Nucleus accumbens (tissue), 56 donors: ENCODE measurements at regions not wholly inside any gene's neighbourhood (a gene's known extent, or its start where the extent isn't known, plus 50 kb on each side); places are given as distances from the start of the nearest gene placed in this dataset.
"Not testable (repeated sequence)": the region's sequence is repeated elsewhere in the genome, so short reads cannot be mapped to it uniquely, and the experiment has no call there.

Experiments used
- DNase-seq, 56 donors: peaks; one replicate each; lab custom pipeline; 2025; lab: John Stamatoyannopoulos, UW

- no peak for DNase-seq
Observed at GRCh38 chr6:137610702-137611101, 116.5 kb upstream of the OLIG3 start.

GRCh38 chr6:137623293-137623692 is 129.1 kb upstream of the OLIG3 start:
- DNase-seq = no peak

DNA sequence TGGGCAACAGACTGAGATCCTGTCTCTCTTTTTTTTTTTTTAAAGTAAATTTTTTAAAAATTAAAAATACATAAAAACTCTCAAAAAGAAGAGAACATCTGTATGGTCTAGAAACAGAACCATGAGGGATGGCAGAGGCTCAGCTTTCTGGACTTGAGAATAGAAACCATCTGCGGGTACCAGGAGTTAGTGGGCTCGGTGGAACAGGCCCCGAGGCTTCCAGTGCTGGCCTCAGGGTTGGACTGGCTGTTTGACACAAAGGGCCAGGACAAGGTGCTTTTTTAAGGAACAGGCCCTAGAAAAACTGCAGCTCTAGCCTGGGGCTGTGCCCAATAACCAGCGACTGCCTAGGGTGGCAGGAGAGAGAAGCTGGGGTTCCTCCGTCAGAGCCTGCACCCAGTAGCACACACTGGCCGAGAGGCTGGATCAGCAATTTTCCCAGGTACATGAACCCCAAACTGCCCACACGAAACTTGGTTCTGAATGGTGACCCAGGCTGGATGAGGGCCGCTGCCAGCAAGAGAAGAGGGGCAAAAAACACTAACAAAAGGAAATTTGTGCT is 131.0 kb upstream of the OLIG3 start:
- no peak for DNase-seq

DNA sequence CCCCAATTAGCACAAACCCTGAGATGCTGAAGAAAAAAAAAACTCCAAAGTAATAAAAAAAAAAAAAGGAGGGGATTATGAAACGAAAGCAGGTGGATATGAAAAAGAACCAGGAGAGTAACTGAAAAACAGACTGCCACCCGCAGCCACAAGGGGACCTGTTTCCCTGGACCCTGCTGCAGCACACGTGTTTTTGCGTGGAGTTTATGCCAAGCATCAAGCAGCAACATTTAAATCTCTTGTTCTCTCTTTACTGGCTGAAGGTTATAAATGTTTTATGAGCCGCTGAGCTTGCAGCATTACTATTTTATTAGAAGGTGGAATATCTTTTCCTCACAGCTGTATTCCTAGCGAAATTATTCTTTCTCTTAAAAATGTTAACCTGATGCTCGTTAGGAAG is 131.6 kb upstream of the OLIG3 start:
- no peak for DNase-seq

DNA sequence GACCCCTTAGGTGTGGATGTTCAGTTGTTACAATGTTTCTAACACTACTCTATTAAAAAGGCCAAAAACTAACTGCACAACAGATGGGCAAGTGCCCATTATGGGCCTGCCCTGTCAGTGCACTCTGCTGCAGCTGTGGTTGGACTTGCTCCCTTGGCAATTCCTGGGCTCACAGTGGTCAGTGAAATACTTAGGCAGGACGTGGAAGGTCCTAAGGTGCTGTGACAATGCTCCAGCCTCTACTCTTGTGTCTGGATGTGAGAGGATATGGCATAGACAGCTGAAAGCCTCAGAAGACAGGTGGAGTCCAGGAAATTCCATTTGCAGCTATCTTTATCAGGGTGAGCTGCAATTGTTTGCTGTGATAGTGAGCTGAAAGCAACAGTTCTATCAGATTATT is 136.5 kb upstream of the OLIG3 start:
- no peak for DNase-seq

DNA sequence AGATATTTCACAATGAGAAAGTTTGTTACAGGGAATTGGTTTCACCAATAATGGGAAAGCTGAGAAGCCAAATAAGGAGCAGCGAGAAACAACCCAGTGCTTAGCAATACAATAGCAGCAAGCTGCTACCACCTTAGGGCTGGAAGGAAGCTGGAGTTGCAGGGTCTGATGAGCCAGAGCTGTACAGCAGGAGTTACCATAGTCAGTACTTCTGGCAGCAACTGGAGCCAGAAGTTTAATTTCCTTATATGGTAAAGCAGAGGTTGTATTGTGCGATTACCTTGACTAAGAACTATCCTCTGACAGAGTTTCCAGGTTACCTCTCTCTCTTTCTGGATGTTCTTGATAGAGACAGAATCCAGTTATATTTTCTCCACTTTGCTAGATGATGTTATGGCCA is 137.1 kb upstream of the OLIG3 start:
- no peak for DNase-seq

- not testable (repeated sequence) for DNase-seq
Observed at GRCh38 chr6:137634177-137634576, 140.0 kb upstream of the OLIG3 start.

DNA sequence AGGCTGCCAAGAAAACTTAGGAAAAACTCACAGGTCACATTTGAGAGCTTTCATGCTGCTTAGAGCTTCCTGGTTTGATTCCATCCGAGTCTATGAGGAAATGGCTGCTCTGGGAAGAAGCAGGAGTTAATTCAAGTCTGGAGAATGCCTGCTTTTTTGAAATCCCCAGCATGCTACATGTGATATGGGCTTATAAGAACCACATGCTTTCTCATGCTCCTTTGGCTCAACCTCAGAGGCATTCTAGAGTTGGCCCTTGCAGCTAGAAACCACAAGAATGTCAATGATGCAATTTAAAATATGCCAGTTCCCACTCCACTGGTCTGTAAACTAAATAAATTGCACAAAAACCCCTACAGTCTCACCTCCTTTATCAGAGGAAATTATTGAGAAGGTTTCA is 142.9 kb upstream of the OLIG3 start:
- DNase-seq = no peak

- no peak for DNase-seq
Observed at GRCh38 chr6:137638926-137639706, 144.9 kb upstream of the OLIG3 start.

- DNase-seq = peak in 21 of 56 donors; percentile 1 to 44 (median 5)
Observed at GRCh38 chr6:137640086-137640485, 145.9 kb upstream of the OLIG3 start.

DNA sequence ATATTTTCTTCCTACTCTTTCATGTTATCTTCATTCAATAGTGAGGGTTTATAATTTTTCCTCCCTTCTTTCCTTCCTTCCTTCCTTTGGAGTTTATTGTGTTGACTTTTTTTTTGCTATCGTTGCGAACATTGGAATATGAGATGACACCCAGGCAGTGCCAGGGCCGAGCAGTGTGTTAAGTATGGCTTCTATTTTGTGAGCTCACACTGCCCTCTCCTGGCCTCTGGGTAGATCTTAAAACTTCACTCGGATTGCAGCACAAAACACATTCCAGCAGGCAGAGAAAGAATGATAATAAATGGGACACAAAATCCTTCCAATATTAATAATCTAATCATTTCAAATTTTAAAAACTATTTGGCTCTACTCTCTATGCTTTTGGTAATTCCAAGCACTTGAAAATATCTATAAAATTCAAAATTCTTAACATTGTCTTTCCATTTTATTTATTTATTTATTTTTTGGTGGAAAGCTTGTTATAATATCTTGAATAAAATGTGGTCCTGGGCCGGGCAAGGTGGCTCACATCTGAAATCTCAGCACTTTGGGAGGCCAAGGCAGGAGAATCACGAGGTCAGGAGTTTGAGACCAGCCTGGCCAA is 147.4 kb upstream of the OLIG3 start:
- peak in 48 of 56 donors; percentile 2 to 90 (median 50) for DNase-seq

- not testable (repeated sequence) for DNase-seq
Observed at GRCh38 chr6:137643210-137643609, 149.0 kb upstream of the OLIG3 start.

DNA sequence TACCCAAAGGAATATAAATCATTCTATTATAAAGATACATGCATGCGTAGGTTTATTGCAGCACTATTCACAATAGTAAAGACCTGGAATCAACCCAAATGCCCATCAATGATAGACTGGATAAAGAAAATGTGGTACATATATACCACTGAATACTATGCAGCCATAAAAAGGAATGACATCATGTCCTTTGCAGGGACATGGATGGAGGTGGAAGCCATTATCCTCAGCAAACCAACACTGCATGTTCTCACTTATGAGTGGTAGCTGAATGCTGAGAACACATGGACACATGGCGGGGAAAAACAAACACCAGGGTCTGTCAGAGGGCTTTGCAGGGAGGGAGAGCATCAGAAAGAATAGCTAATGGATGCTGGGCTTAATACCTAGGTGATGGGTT is 149.4 kb upstream of the OLIG3 start:
- DNase-seq = not testable (repeated sequence)

DNA sequence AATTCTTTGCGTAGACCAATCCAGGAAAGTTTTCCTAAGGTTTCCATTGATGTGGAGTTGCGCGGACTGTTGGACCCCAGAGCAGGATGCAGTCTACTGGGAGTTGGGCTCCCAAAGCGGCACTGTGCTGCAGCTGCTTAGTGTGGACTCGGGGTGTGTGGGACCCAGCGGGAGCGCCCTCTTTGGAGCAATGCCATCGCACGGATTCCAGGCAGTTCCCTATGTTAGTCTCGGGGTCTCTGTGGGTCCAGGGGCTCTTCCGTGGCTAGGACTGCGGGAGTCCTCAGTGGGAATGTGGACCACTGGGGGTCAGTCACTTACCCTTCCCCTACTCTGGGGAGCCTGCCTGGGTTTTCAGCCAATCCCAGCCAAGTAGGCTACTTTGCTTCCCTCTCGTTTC is 151.7 kb upstream of the OLIG3 start:
- DNase-seq = no peak

DNA sequence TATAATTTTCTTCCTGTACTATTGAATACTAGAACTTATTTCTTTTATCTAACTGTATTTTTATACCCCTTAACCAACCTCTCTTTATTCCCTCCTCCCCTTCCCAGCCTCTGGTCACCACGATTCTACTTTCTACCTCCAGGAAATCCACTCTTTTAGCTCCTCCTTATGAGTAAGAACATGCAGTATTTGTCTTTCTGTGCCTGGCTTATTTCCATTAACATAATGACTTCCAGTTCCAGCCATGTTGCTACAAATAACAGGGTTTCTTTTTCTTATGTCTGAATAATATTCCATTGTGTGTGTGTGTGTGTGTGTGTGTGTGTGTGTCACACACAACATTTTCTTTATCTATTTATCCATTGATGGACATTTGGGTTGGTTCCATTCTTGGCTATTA is 152.3 kb upstream of the OLIG3 start:
- no peak for DNase-seq

GRCh38 chr6:137647762-137648447 is 153.7 kb upstream of the OLIG3 start:
- no peak for DNase-seq

GRCh38 chr6:137650720-137651119 is 156.5 kb upstream of the OLIG3 start:
- DNase-seq = no peak

DNA sequence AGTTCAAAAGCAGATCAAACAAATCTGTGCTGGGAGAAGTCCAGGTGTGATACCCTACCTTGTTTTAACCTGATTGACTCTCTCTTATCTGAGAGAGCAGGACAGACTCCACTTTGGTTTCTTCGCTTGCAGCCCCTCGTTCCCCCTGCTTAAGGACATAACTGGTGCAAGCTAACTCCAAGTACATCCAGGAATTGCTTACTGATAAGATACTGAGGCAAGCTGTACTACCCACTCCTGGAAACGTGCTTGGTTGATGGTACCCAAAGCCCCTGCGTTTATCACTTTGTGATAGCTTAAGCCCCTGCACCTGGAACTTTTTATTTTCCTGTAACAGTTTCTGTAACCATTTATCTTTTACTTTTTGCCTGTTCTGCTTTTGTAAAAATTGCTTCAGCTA is 157.0 kb upstream of the OLIG3 start:
- DNase-seq = no peak

DNA sequence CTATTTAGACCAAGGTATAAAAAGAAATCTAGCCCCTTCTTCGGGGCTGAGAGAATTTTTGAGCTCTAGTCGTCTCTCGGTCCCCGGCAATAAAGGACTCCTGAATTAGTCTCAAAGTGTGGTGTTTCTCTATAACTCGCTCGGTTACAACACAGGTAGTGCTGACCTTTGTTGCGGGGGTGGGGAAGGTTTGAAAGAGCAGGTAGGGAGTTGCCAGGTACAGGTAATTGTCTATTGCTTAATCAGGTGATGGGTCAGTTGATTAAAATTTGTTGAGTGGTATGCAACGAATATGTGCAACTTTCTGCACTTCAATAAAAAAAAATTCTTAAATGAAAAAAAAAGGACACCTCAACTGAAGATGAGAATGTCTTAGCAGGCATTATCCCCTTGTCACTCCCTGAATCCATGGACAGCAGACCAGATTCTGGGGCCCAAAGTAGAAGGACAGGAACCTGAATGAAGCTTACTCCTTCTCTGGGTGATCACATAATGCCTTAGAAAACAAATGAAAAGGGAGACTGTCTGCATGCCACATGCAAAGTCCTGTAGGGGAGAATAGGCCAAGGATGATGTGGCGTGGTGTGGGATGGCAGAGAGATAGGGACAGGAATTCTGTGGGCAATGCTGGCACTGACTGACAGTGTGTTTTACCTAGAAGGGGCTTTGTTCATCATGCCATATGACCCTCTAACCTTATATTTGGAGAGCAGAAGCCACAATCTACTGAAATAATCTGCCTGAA is 157.6 kb upstream of the OLIG3 start:
- no peak for DNase-seq

DNA sequence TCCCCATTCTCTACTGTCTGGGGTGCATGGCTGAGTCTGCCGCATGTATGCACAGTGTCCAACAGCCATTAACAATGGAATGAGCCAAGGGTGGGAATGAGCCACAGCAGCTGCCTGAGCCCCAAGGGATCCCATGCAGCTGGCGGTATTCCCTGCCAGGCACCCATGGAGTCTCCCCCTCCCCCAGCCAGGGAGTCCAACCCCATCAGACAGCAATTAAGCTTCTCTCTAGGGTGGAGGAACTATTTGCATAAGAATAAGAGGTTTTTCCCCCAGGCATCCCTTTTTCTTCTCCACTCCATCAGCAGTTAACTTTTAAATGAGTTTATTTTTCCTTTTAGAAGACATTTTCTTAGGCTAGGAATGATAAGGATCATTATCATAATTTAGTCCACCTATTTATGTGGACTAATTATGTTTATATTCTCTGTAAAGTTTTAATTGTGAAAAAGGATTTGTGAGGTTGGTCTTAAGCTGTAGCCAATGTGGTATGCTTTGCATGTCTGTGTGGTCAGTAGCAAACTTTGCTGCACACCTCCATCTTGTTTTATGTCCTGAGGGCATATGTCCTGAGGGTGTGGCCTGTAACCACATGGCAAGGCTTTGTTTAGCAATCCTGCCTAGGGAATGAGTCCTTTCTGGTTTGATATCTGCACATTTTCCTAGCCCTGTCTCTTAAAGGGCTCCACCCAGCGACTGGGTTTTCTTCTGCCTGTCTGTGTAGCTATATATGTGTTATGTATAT is 158.9 kb upstream of the OLIG3 start:
- no peak for DNase-seq
